ENCODE measurements at regions not wholly inside any gene's neighbourhood (a gene's known extent, or its start where the extent isn't known, plus 50 kb on each side); places are given as distances from the start of the nearest gene placed in this dataset.

DNA sequence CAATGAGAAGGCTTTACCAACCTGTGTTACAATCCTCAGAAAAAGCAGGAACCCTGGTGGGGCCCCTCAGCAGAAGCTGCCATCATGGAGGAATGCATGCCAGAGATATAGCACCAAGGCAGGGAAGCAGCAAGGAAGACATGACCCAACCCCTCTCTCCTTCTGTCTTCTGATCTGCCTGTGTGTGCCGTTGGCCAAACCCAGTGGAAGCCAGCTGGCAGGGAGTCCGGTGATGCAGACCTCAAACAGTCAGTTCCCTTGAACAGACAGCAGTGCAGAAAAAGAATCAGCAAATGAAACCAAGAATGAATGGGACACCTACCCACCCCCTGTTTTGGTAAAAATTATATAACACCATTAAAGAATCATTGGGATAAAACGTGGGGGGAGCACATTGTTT lies 234.2 kb downstream of the ZNF608 start:
- TF ChIP-seq MYC (IDR thresholded peaks at IDR 0.05; ENCODE audit: low read depth, low read length) = no peak
- TF ChIP-seq, protein P1, sequence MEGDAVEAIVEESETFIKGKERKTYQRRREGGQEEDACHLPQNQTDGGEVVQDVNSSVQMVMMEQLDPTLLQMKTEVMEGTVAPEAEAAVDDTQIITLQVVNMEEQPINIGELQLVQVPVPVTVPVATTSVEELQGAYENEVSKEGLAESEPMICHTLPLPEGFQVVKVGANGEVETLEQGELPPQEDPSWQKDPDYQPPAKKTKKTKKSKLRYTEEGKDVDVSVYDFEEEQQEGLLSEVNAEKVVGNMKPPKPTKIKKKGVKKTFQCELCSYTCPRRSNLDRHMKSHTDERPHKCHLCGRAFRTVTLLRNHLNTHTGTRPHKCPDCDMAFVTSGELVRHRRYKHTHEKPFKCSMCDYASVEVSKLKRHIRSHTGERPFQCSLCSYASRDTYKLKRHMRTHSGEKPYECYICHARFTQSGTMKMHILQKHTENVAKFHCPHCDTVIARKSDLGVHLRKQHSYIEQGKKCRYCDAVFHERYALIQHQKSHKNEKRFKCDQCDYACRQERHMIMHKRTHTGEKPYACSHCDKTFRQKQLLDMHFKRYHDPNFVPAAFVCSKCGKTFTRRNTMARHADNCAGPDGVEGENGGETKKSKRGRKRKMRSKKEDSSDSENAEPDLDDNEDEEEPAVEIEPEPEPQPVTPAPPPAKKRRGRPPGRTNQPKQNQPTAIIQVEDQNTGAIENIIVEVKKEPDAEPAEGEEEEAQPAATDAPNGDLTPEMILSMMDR (IDR thresholded peaks at IDR 0.05; ENCODE audit: extremely low read depth in 1 of 2, insufficient read depth in 1 of 2, low read depth in 1 of 2, low read length in 2 of 2) = no peak
- no peak for TF ChIP-seq JUN (IDR thresholded peaks at IDR 0.05; ENCODE audit: borderline replicate concordance, insufficient read depth, insufficient read length, low read depth)
- TF ChIP-seq, protein P2, sequence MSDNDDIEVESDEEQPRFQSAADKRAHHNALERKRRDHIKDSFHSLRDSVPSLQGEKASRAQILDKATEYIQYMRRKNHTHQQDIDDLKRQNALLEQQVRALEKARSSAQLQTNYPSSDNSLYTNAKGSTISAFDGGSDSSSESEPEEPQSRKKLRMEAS (IDR thresholded peaks at IDR 0.05; ENCODE audit: insufficient read depth, insufficient read length) = no peak
- TF ChIP-seq POLR2A (IDR thresholded peaks at IDR 0.05; ENCODE audit: low read depth, low read length) = no peak
- TF ChIP-seq GATA2 (IDR thresholded peaks at IDR 0.05; ENCODE audit: insufficient read depth, insufficient read length, low read depth, low read length) = no peak
- no peak for TF ChIP-seq POLR2AphosphoS5 (IDR thresholded peaks at IDR 0.05; ENCODE audit: insufficient read depth, low read depth, low read length)
- no peak for TF ChIP-seq FOS (IDR thresholded peaks at IDR 0.05; ENCODE audit: borderline replicate concordance, insufficient read depth, low read length)
- no peak for TF ChIP-seq EZH2 (IDR thresholded peaks at IDR 0.05; ENCODE audit: borderline replicate concordance, low read depth, low read length, severe bottlenecking)
- Histone ChIP-seq H3K4me1 (ENCODE audit: control insufficient read depth, extremely low read depth, insufficient read depth, low read length) (no peaks in the 10 kb centered on the region), H3K4me2 (ENCODE audit: insufficient read depth, low read length) (no peak overlapping the region), H3K27me3 (ENCODE audit: control insufficient read depth in 2 of 2, insufficient read depth in 2 of 2, low read length in 2 of 2) (no peaks in the 10 kb centered on the region), H4K20me1 (replicated peaks; ENCODE audit: control insufficient read depth, extremely low read depth, insufficient read depth, low read length) (no peaks in the 10 kb centered on the region), H2AFZ (ENCODE audit: low read depth, low read length) (no peak overlapping the region), H3K27ac (ENCODE audit: insufficient read depth, low read depth, low read length) (no peak overlapping the region), H3K9me1 (replicated peaks; ENCODE audit: control insufficient read depth, extremely low read depth, insufficient read depth, low read length) (no peaks in the 10 kb centered on the region), H3K79me2 (ENCODE audit: control insufficient read depth, insufficient read depth, low read length) (no peaks in the 10 kb centered on the region), H3K36me3 (ENCODE audit: control insufficient read depth in 2 of 2, extremely low read depth in 1 of 2, insufficient read depth in 2 of 2, low read length in 2 of 2) (no peaks in the 10 kb centered on the region), H3K9me3 (replicated peaks; ENCODE audit: control insufficient read depth, insufficient read depth, low read length) (no peaks in the 10 kb centered on the region), H3K4me3 (replicated peaks in 1 of 3; ENCODE audit: insufficient read depth in 1 of 3, low read depth in 1 of 3, low read length in 3 of 3) (no peak overlapping the region), H3K9ac (replicated peaks; ENCODE audit: extremely low read depth, insufficient read depth, low read length) (no peak overlapping the region)
- no peak for FAIRE-seq
- intact Hi-C loops (cut with micrococcal nuclease) = no loop called here
- CTCF ChIA-PET = no interaction called here
- BruUV-seq (replicated peaks) = no TSS peak
- no peak for DNase-seq (ENCODE audit: low read depth, low spot score)
- POLR2A ChIA-PET = no interaction called here
- dilution Hi-C loops (cut with MboI; ENCODE audit: extremely low pct_ligation_motif_present, low sequenced_read_pairs) = no loop called here

Measured in endothelial cell of umbilical vein (primary cell).